ENCODE measurements at regions not wholly inside any gene's neighbourhood (a gene's known extent, or its start where the extent isn't known, plus 50 kb on each side); places are given as distances from the start of the nearest gene placed in this dataset.

DNA sequence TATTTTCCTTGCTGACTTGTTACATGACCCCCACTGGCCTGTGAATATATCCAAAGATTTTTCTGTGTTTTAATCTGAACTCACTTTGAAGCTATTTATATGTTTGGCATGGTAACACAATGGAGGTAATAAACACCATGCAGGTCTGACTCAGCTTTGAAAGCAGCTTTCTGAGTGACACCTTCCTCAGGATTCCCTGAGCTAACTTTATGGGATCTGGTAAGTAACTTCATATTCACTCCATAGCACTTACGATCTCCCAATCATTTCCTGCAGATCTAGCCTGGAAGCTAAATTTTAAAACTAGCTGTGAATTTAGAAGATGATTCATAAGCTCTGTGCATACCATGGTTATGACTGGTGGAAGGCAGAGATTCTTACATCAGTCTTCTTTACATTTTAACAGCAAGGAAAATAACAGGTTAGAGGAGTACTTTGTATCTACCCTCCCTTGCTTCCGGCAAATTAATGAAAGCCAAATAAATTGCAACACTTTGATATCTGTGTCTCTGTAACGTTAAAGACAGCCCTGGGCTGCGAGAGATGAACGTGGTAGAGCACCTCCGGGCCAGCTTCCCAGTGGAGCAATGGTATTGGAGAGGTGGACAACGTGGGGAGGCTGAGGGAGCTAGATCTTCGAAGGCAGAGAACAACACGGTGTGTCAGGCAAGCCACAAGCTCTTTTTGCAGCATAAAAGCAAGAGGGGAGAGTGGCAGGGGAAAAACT is 170.2 kb upstream of the KLF14 start:
- TF ChIP-seq, protein P1, sequence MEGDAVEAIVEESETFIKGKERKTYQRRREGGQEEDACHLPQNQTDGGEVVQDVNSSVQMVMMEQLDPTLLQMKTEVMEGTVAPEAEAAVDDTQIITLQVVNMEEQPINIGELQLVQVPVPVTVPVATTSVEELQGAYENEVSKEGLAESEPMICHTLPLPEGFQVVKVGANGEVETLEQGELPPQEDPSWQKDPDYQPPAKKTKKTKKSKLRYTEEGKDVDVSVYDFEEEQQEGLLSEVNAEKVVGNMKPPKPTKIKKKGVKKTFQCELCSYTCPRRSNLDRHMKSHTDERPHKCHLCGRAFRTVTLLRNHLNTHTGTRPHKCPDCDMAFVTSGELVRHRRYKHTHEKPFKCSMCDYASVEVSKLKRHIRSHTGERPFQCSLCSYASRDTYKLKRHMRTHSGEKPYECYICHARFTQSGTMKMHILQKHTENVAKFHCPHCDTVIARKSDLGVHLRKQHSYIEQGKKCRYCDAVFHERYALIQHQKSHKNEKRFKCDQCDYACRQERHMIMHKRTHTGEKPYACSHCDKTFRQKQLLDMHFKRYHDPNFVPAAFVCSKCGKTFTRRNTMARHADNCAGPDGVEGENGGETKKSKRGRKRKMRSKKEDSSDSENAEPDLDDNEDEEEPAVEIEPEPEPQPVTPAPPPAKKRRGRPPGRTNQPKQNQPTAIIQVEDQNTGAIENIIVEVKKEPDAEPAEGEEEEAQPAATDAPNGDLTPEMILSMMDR (conservative IDR thresholded peaks at IDR 0.05; ENCODE audit: low read depth, low read length) = no peak
- TF ChIP-seq EZH2 (IDR thresholded peaks at IDR 0.05; ENCODE audit: borderline replicate concordance, low read depth, low read length, poor library complexity, severe bottlenecking) = no peak

Data from A673 (cell line).